Stimulated activated naive CD8-positive, alpha-beta T cell treated with anti-CD3 and anti-CD28 coated beads, Interleukin-15, amount 100 ng/mL, for 72 hours (primary cell): ENCODE measurements at regions not wholly inside any gene's neighbourhood (a gene's known extent, or its start where the extent isn't known, plus 50 kb on each side); places are given as distances from the start of the nearest gene placed in this dataset.
A peak's percentile ranks its signal among the peaks of the same experiment; 100 is the strongest.

Experiments
- ATAC-seq: fragments of 150-1000 bp; cut with Tn5 transposase; 2 replicates; pipeline ENCODE4 v1.10.0; 2021; ENCODE audit warnings: mild to moderate bottlenecking, moderate library complexity
- DNase-seq, 2 donors: peaks; one replicate each; pipeline ENCODE4 v3.0.0; 2021 to 2022
- H3K27ac Mint-ChIP-seq, 2 donors: one replicate each; pipeline ENCODE4 v1.8.0; 2022; ENCODE audit warnings: mild to moderate bottlenecking in 2 of 2, mixed read lengths in 2 of 2, moderate library complexity in 2 of 2
- H3K27me3 Mint-ChIP-seq: one replicate; pipeline ENCODE4 v1.8.0; 2022; ENCODE audit warnings: mixed read lengths
- H3K4me1 Mint-ChIP-seq: one replicate; pipeline ENCODE4 v1.8.0; 2022; ENCODE audit warnings: mild to moderate bottlenecking, mixed read lengths
- H3K4me3 Mint-ChIP-seq, 2 donors: one replicate each; pipeline ENCODE4 v1.8.0; 2022; ENCODE audit warnings: mild to moderate bottlenecking in 2 of 2, mixed read lengths in 2 of 2, moderate library complexity in 1 of 2
- H3K9me3 Mint-ChIP-seq, 2 donors: one replicate each; pipeline ENCODE4 v1.8.0; 2022; ENCODE audit warnings: mixed read lengths in 2 of 2

DNA sequence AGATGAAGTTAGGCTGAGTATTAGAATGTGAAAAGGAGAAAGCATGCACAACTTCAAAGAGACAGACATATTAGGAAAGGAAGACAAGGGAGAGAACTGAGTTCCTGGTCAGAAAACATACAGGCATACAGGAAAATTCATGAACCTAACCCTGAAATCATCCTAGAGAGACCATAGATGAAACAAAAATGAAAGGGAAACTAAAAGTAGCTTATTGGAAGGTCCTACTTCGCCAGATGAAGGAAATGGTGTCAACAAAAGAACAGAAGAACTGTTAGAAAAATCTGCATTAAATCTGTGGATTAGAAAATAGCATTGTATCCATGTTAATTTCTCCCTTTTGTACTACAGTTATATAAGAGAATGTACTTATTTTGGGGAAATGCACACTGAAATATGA lies 169.0 kb upstream of the UFM1 start:
- DNase-seq, result no peak
- Mint-ChIP-seq H3K27me3 (no peaks in the 10 kb centered on the region), H3K9me3 (peaks cover 0 to 12% of the 10 kb centered on the region in 2 donors), H3K4me1 (peaks cover 12% of the 10 kb centered on the region), H3K27ac (peak overlapping the region; percentile 59 to 67), H3K4me3 (peak overlapping the region; percentile 44 to 66)
- ATAC-seq, result no peak

- Mint-ChIP-seq H3K27me3 (no peaks in the 10 kb centered on the region), H3K27ac (peak overlapping the region in 1 of 2 donors; percentile 59), H3K4me1 (peaks cover 12% of the 10 kb centered on the region), H3K9me3 (peaks cover 0 to 12% of the 10 kb centered on the region in 2 donors), H3K4me3 (peak overlapping the region; percentile 44 to 66)
- ATAC-seq, result no peak
- DNase-seq, result no peak
Observed at GRCh38 chr13:38180126-38180525, 169.5 kb upstream of the UFM1 start.

- no peaks in the 10 kb centered on the region for H3K27me3 Mint-ChIP-seq
- peaks cover 12% of the 10 kb centered on the region for H3K4me1 Mint-ChIP-seq
- peaks cover 0 to 12% of the 10 kb centered on the region in 2 donors for H3K9me3 Mint-ChIP-seq
- DNase-seq (no peak), ATAC-seq (no peak)
- H3K27ac Mint-ChIP-seq, result no peak overlapping the region
- no peak overlapping the region for H3K4me3 Mint-ChIP-seq
Observed at GRCh38 chr13:38176664-38177063, 173.0 kb upstream of the UFM1 start.

GRCh38 chr13:38173403-38173802 lies 176.2 kb upstream of the UFM1 start:
- H3K4me1 Mint-ChIP-seq, result no peaks in the 10 kb centered on the region
- DNase-seq (no peak), ATAC-seq (no peak)
- H3K4me3 Mint-ChIP-seq, result no peak overlapping the region
- H3K9me3 Mint-ChIP-seq, result no peaks in the 10 kb centered on the region
- H3K27me3 Mint-ChIP-seq, result no peaks in the 10 kb centered on the region
- no peak overlapping the region for H3K27ac Mint-ChIP-seq

DNA sequence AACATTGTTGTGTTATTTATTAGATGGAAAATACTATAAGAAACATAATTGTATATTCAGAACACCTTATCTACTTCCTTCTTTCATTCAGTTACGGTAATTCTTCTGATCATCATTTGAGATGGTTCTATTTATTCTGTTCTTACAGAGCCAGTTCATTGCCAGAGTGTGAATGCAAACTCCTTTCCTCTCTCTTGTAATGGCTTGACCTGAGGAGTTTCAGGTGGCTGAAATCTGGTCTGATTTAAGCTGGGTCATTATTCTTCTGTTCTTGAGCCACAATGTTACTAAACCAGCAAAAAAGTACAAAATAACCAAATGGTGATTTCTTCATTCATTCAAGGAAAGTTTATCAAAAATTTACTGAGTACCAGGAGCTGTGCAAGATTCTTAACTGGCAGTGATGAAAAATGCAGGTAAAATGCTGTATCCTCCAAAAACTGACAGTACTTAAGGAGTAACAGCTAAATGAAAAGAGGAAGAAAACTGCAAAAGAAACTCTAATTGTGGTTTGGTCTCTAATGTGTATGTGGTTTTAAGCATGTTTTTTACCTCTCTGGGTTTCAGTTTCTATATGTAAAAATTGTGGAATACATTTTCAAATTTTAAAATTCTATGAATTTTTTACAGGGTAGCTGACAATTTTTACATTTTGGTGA lies 182.4 kb upstream of the UFM1 start:
- no peaks in the 10 kb centered on the region for H3K27me3 Mint-ChIP-seq
- ATAC-seq (no peak), DNase-seq (no peak)
- no peak overlapping the region for H3K4me3 Mint-ChIP-seq
- peaks cover 6% of the 10 kb centered on the region for H3K4me1 Mint-ChIP-seq
- H3K27ac Mint-ChIP-seq, result no peak overlapping the region
- no peaks in the 10 kb centered on the region for H3K9me3 Mint-ChIP-seq

- no peak overlapping the region for H3K27ac Mint-ChIP-seq
- no peak for DNase-seq
- ATAC-seq, result no peak
Observed at GRCh38 chr13:38166116-38166515, 183.5 kb upstream of the UFM1 start.

GRCh38 chr13:38160131-38160530 lies 189.5 kb upstream of the UFM1 start:
- Mint-ChIP-seq H3K4me3 (no peak overlapping the region), H3K27ac (no peak overlapping the region), H3K27me3 (no peaks in the 10 kb centered on the region), H3K4me1 (no peaks in the 10 kb centered on the region), H3K9me3 (no peaks in the 10 kb centered on the region)
- DNase-seq (no peak), ATAC-seq (no peak)

More at GRCh38 chr13:38166116-38166515, 183.5 kb upstream of the UFM1 start:
- Mint-ChIP-seq H3K4me1 (peaks cover 6% of the 10 kb centered on the region), H3K9me3 (no peaks in the 10 kb centered on the region), H3K4me3 (no peak overlapping the region), H3K27me3 (no peaks in the 10 kb centered on the region)

GRCh38 chr13:38159710-38160109 lies 189.9 kb upstream of the UFM1 start:
- H3K27ac Mint-ChIP-seq, result no peak overlapping the region
- H3K9me3 Mint-ChIP-seq, result no peaks in the 10 kb centered on the region
- DNase-seq (no peak), ATAC-seq (no peak)
- no peak overlapping the region for H3K4me3 Mint-ChIP-seq
- H3K4me1 Mint-ChIP-seq, result no peaks in the 10 kb centered on the region
- no peaks in the 10 kb centered on the region for H3K27me3 Mint-ChIP-seq

- Mint-ChIP-seq H3K27ac (no peak overlapping the region), H3K27me3 (no peaks in the 10 kb centered on the region), H3K4me3 (no peak overlapping the region), H3K9me3 (peaks cover 14 to 31% of the 10 kb centered on the region in 2 donors), H3K4me1 (no peaks in the 10 kb centered on the region)
- DNase-seq (no peak), ATAC-seq (no peak)
Observed at GRCh38 chr13:38147050-38147449, 202.6 kb upstream of the UFM1 start.

DNA sequence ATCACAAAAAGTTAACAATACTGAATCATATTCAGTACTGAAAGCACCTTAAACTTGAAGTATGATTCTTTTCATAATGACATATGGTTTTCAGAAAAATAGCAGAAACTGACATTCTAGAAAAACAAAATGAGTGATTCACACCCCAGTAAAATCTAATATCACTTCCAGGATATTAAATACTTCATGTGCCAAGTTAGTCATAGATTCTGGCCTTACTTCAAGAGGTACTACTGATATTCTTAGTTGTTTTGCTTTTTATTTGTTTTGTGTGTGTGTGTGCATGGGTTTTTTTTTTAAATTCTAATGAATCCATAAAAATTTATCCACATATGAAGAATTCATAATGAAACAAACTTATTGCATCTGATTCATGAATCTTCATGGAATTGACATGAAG lies 207.9 kb upstream of the UFM1 start:
- Mint-ChIP-seq H3K27me3 (no peaks in the 10 kb centered on the region), H3K4me1 (no peaks in the 10 kb centered on the region), H3K9me3 (peaks cover 2% of the 10 kb centered on the region in 2 donors), H3K4me3 (no peak overlapping the region), H3K27ac (no peak overlapping the region)
- DNase-seq (no peak), ATAC-seq (no peak)

DNA sequence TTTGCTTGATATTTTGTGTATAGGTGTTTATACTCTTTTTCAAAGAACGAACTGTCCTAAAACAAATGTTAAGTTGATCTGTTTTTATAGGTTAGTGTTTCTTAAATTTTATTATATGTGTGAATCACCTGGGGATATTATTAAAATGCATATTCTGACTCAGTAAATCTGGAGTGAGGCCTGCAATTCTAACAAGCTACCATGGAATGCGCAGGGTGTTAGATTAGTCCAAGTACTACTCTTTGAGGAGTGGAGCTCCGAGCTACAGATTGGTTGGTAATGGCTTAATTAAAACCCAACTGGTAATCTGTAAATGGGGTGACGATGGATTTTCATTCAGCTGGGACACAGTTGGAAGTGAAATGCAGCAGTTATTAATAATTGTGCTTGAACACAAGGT lies 214.1 kb upstream of the UFM1 start:
- no peaks in the 10 kb centered on the region for H3K27me3 Mint-ChIP-seq
- DNase-seq (no peak), ATAC-seq (no peak)
- H3K4me3 Mint-ChIP-seq, result no peak overlapping the region
- H3K9me3 Mint-ChIP-seq, result peaks cover 6 to 24% of the 10 kb centered on the region in 2 donors
- H3K27ac Mint-ChIP-seq, result no peak overlapping the region
- no peaks in the 10 kb centered on the region for H3K4me1 Mint-ChIP-seq

- Mint-ChIP-seq H3K9me3 (peaks cover 6 to 22% of the 10 kb centered on the region in 2 donors), H3K27me3 (no peaks in the 10 kb centered on the region), H3K4me1 (no peaks in the 10 kb centered on the region), H3K27ac (no peak overlapping the region), H3K4me3 (no peak overlapping the region)
- ATAC-seq (no peak), DNase-seq (no peak)
Observed at GRCh38 chr13:38121267-38121666, 228.4 kb upstream of the UFM1 start.

DNA sequence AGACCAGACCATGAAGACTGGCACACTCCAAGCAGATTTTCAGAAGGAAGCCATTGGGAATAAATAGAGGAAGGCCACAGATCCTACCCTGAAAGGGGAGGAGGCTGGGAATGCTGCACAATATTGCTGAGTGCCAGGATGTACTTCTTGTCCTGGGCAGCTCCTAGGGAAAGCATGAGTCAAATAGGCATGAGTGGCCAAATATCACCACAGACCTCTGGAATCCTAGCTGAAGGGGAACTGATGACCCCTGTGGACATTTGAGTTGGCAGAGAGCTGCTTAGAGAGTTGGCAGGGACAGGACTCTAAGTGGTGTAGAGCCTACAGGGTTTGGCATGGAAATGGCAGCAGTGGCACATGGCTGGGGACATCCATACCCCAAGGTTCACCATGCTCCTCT lies 234.3 kb upstream of the TRPC4 start:
- Mint-ChIP-seq H3K4me3 (no peak overlapping the region), H3K9me3 (peaks cover 4 to 26% of the 10 kb centered on the region in 2 donors), H3K27me3 (no peaks in the 10 kb centered on the region), H3K27ac (no peak overlapping the region), H3K4me1 (no peaks in the 10 kb centered on the region)
- ATAC-seq, result no peak
- DNase-seq, result no peak

- no peak for DNase-seq
- no peak overlapping the region for H3K27ac Mint-ChIP-seq
- H3K4me1 Mint-ChIP-seq, result no peaks in the 10 kb centered on the region
- H3K4me3 Mint-ChIP-seq, result no peak overlapping the region
- peaks cover 0 to 7% of the 10 kb centered on the region in 2 donors for H3K9me3 Mint-ChIP-seq
- no peak for ATAC-seq
- no peaks in the 10 kb centered on the region for H3K27me3 Mint-ChIP-seq
Observed at GRCh38 chr13:38099751-38100150, 230.2 kb upstream of the TRPC4 start.

- DNase-seq (no peak), ATAC-seq (no peak)
- Mint-ChIP-seq H3K4me1 (no peaks in the 10 kb centered on the region), H3K27ac (no peak overlapping the region), H3K27me3 (no peaks in the 10 kb centered on the region), H3K9me3 (peaks cover 5 to 7% of the 10 kb centered on the region in 2 donors), H3K4me3 (no peak overlapping the region)
Observed at GRCh38 chr13:38093425-38093824, 223.9 kb upstream of the TRPC4 start.

- Mint-ChIP-seq H3K4me1 (no peaks in the 10 kb centered on the region), H3K9me3 (peaks cover 5 to 15% of the 10 kb centered on the region in 2 donors), H3K4me3 (no peak overlapping the region), H3K27me3 (no peaks in the 10 kb centered on the region), H3K27ac (no peak overlapping the region)
- ATAC-seq (no peak), DNase-seq (no peak)
Observed at GRCh38 chr13:38090913-38091312, 221.3 kb upstream of the TRPC4 start.

DNA sequence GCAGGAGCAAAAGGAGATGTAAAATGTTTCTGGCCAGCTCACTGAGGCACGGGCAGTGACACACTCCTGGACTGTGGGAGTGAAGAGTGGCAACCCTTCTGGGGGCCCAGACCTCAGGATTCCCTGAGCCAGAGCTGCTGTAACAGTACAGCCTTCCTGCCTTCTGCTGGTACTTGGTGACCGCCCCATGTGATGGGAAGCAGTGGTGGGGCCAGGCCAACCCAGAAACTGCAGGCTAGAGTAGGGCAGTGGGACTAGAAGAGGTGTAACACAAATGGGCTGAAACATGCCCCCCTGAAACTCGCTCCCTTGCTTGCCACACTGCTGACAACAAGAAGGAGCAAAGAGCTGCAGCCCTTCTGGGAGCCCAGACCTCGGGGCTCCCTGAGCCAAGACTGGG lies 217.1 kb upstream of the TRPC4 start:
- Mint-ChIP-seq H3K4me3 (no peak overlapping the region), H3K4me1 (no peaks in the 10 kb centered on the region)

More for the DNA sequence above, 217.1 kb upstream of the TRPC4 start:
- Mint-ChIP-seq H3K27me3 (no peaks in the 10 kb centered on the region), H3K9me3 (peaks cover 10 to 28% of the 10 kb centered on the region in 2 donors), H3K27ac (no peak overlapping the region)
- DNase-seq (no peak), ATAC-seq (no peak)
